Testis (tissue), 2 donors: ENCODE measurements at regions not wholly inside any gene's neighbourhood (a gene's known extent, or its start where the extent isn't known, plus 50 kb on each side); places are given as distances from the start of the nearest gene placed in this dataset.

Experiments
- DNase-seq: peaks from one replicate; pipeline ENCODE4 v3.0.0-alpha.2; 2019
- H3K27ac ChIP-seq, 2 donors: fragments of 200-600 bp; sonication (generic); one replicate each; pipeline ENCODE4 v1.5.1; 2019
- H3K27me3 ChIP-seq: fragments of 200-600 bp; sonication (generic); one replicate; pipeline ENCODE4 v1.5.1; 2019
- H3K36me3 ChIP-seq: fragments of 200-600 bp; sonication (generic); one replicate; pipeline ENCODE4 v1.5.1; 2017; ENCODE audit warnings: low read depth; ENCODE audit errors: missing control alignments
- H3K4me1 ChIP-seq: fragments of 200-600 bp; sonication (generic); one replicate; pipeline ENCODE4 v1.5.1; 2019
- H3K4me3 ChIP-seq, 2 donors: fragments of 200-600 bp; sonication (generic); one replicate each; pipeline ENCODE4 v1.5.1; 2017 to 2019
- H3K9me3 ChIP-seq: fragments of 200-600 bp; sonication (generic); one replicate; pipeline ENCODE4 v1.5.1; 2017
- CTCF ChIP-seq, 3 experiments: fragments of 450-650 bp in 2 of 3; fragments of 200-600 bp in 1 of 3; sonication (generic) in 1 of 3; IDR thresholded peaks; one replicate each; pipeline ENCODE4 v1.5.1; 2016 to 2019; ENCODE audit warnings: antibody characterized with exemption in 3 of 3, mild to moderate bottlenecking in 2 of 3, moderate library complexity in 1 of 3
- POLR2A ChIP-seq: fragments of 450-650 bp; IDR thresholded peaks from one replicate; pipeline ENCODE4 v1.6.1; 2017; ENCODE audit warnings: antibody characterized with exemption, mild to moderate bottlenecking, moderate library complexity
- WGBS, 2 donors: methylation state at CpG; one replicate each; pipeline ENCODE4 v1.1.5; 2018; 5-methylcytosine and 5-hydroxymethylcytosine counted together
- intact Hi-C: fragments of 100-400 bp; cut with DNase I; formaldehyde crosslinking; loops from one replicate; pipeline ENCODE4 v1.15.1; 2023; ENCODE audit warnings: low total_unique reads

GRCh38 chr9:80875947-80876346, 813.4 kb downstream of the TLE1 start:
- DNase-seq, result no peak
- Histone ChIP-seq H3K4me3 (no peak overlapping the region), H3K36me3 (no peaks in the 10 kb centered on the region), H3K27me3 (no peaks in the 10 kb centered on the region), H3K9me3 (no peaks in the 10 kb centered on the region), H3K4me1 (no peaks in the 10 kb centered on the region), H3K27ac (no peak overlapping the region)
- no peak for TF ChIP-seq POLR2A
- TF ChIP-seq CTCF (IDR thresholded peaks at IDR 0.05), result no peak
- WGBS, 2 donors, result 91 to 94% methylated on average over 4 of the region's 4 CpGs
- intact Hi-C loops, result no loop called here

- no peaks in the 10 kb centered on the region for H3K27me3 ChIP-seq
- H3K4me3 ChIP-seq, result no peak overlapping the region
- H3K27ac ChIP-seq, result no peak overlapping the region
- no peak for DNase-seq
- TF ChIP-seq CTCF (IDR thresholded peaks at IDR 0.05), result no peak
- no peak for TF ChIP-seq POLR2A
- no peaks in the 10 kb centered on the region for H3K36me3 ChIP-seq
- H3K4me1 ChIP-seq, result no peaks in the 10 kb centered on the region
- WGBS, 2 donors, result 61 to 76% methylated on average over 1 of the region's 1 CpG
- intact Hi-C loops, result no loop called here
- H3K9me3 ChIP-seq, result no peaks in the 10 kb centered on the region
Measured at GRCh38 chr9:80874276-80874675, 815.1 kb downstream of the TLE1 start.

- Histone ChIP-seq H3K36me3 (no peaks in the 10 kb centered on the region), H3K27me3 (no peaks in the 10 kb centered on the region), H3K27ac (no peak overlapping the region), H3K9me3 (no peaks in the 10 kb centered on the region), H3K4me3 (no peak overlapping the region), H3K4me1 (no peaks in the 10 kb centered on the region)
- intact Hi-C loops, result no loop called here
- TF ChIP-seq POLR2A (no peak), CTCF (IDR thresholded peaks at IDR 0.05) (no peak)
- no peak for DNase-seq
- WGBS, 2 donors, result 70 to 80% methylated on average over 2 of the region's 2 CpGs
Measured at GRCh38 chr9:80873861-80874260, 815.5 kb downstream of the TLE1 start.

- no peak overlapping the region for H3K27ac ChIP-seq
- no peaks in the 10 kb centered on the region for H3K4me1 ChIP-seq
- H3K36me3 ChIP-seq, result no peaks in the 10 kb centered on the region
- no peak for DNase-seq
- intact Hi-C loops, result no loop called here
- H3K27me3 ChIP-seq, result no peaks in the 10 kb centered on the region
- TF ChIP-seq CTCF (IDR thresholded peaks at IDR 0.05) (no peak), POLR2A (no peak)
- H3K9me3 ChIP-seq, result no peaks in the 10 kb centered on the region
- H3K4me3 ChIP-seq, result no peak overlapping the region
Measured at GRCh38 chr9:80871596-80871995, 817.8 kb downstream of the TLE1 start.

- H3K36me3 ChIP-seq, result no peaks in the 10 kb centered on the region
- TF ChIP-seq CTCF (IDR thresholded peaks at IDR 0.05) (no peak), POLR2A (no peak)
- H3K9me3 ChIP-seq, result no peaks in the 10 kb centered on the region
- no peaks in the 10 kb centered on the region for H3K27me3 ChIP-seq
- DNase-seq, result no peak
- H3K27ac ChIP-seq, result no peak overlapping the region
- intact Hi-C loops, result no loop called here
- no peak overlapping the region for H3K4me3 ChIP-seq
- no peaks in the 10 kb centered on the region for H3K4me1 ChIP-seq
Measured at GRCh38 chr9:80867731-80868130, 821.6 kb downstream of the TLE1 start.
